ENCODE measurements at regions not wholly inside any gene's neighbourhood (a gene's known extent, or its start where the extent isn't known, plus 50 kb on each side); places are given as distances from the start of the nearest gene placed in this dataset.

DNA sequence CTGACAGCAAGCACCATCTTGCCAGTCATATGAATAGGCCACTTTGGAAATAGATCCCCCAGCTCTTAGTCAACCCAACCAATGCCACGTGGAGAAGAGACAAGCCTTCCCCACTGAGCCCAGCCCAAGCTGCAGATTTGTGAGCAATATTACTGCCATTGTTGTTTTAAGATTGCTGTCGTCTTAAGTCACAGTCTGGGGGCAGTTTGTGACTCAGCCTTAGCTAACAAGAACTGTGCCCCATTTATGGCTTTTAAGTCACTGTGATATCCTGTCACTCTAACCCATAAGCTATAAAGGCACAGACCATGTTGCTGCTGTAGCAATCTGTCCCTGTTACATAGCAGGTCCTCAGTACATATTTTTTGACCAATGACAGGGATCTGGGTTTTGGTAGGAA, 464.2 kb downstream of the MED13L start:
- no peaks in the 10 kb centered on the region for H3K27me3 ChIP-seq
- H3K4me3 ChIP-seq, result no peak overlapping the region
- TF ChIP-seq, protein P1, sequence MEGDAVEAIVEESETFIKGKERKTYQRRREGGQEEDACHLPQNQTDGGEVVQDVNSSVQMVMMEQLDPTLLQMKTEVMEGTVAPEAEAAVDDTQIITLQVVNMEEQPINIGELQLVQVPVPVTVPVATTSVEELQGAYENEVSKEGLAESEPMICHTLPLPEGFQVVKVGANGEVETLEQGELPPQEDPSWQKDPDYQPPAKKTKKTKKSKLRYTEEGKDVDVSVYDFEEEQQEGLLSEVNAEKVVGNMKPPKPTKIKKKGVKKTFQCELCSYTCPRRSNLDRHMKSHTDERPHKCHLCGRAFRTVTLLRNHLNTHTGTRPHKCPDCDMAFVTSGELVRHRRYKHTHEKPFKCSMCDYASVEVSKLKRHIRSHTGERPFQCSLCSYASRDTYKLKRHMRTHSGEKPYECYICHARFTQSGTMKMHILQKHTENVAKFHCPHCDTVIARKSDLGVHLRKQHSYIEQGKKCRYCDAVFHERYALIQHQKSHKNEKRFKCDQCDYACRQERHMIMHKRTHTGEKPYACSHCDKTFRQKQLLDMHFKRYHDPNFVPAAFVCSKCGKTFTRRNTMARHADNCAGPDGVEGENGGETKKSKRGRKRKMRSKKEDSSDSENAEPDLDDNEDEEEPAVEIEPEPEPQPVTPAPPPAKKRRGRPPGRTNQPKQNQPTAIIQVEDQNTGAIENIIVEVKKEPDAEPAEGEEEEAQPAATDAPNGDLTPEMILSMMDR (IDR thresholded peaks at IDR 0.05; ENCODE audit: poor library complexity), result no peak
- TF ChIP-seq EZH2phosphoT487 (IDR thresholded peaks at IDR 0.05; ENCODE audit: low read depth, severe bottlenecking, unreplicated experiment) (no peak), EZH2 (IDR thresholded peaks at IDR 0.05; ENCODE audit: borderline replicate concordance) (no peak)
- H3K4me2 ChIP-seq, result no peak overlapping the region
- 68% methylated on average over 2 of the region's 2 CpGs for WGBS (ENCODE audit: low lambda C conversion rate, missing lambda C conversion rate)
- H3K27ac ChIP-seq, result peak overlapping the region; percentile 40
- H3K9me3 ChIP-seq (ENCODE audit: low read depth), result no peaks in the 10 kb centered on the region
- no peaks in the 10 kb centered on the region for H3K79me2 ChIP-seq
- H3K4me1 ChIP-seq (ENCODE audit: insufficient read depth), result peaks cover 10% of the 10 kb centered on the region
- H3K9me2 ChIP-seq (replicated peaks; ENCODE audit: insufficient read depth), result no peaks in the 10 kb centered on the region
- peak; percentile 64 for DNase-seq (ENCODE audit: low spot score)
- H4K20me1 ChIP-seq (ENCODE audit: insufficient read depth, poor library complexity, severe bottlenecking), result no peaks in the 10 kb centered on the region
- H2AFZ ChIP-seq, result no peak overlapping the region
- H3K36me3 ChIP-seq (replicated peaks; ENCODE audit: insufficient read depth, low read depth), result no peaks in the 10 kb centered on the region

DNA sequence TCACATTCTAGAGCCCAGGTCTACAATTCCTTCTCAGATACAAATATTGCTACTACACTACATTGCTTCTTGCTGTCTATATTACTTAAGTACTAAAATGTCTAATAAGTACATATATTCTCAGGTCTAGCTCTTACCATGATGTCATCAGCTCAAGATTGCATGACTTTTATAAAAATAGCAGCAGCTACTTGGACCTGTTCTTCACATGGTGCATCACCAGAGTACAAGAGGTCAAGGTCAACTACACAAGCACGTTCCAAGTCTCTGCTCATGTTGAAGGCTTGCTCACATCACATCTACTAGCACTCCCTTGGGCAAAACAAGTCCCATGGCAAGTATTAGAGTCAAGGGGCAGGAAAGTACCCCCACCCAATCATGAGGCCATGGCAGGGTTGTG, 465.6 kb downstream of the MED13L start:
- Histone ChIP-seq H4K20me1 (ENCODE audit: insufficient read depth, poor library complexity, severe bottlenecking) (no peaks in the 10 kb centered on the region), H3K27me3 (no peaks in the 10 kb centered on the region), H3K4me3 (no peak overlapping the region), H2AFZ (no peak overlapping the region), H3K9me2 (replicated peaks; ENCODE audit: insufficient read depth) (no peaks in the 10 kb centered on the region), H3K27ac (peak overlapping the region; percentile 81), H3K79me2 (no peaks in the 10 kb centered on the region), H3K36me3 (replicated peaks; ENCODE audit: insufficient read depth, low read depth) (no peaks in the 10 kb centered on the region), H3K9me3 (ENCODE audit: low read depth) (no peaks in the 10 kb centered on the region), H3K4me2 (no peak overlapping the region), H3K4me1 (ENCODE audit: insufficient read depth) (peaks cover 3% of the 10 kb centered on the region)
- 75% methylated on average over 1 of the region's 1 CpG for WGBS (ENCODE audit: low lambda C conversion rate, missing lambda C conversion rate)
- peak; percentile 15 for DNase-seq (ENCODE audit: low spot score)
- no peak for TF ChIP-seq EZH2phosphoT487 (IDR thresholded peaks at IDR 0.05; ENCODE audit: low read depth, severe bottlenecking, unreplicated experiment)
- TF ChIP-seq EZH2 (IDR thresholded peaks at IDR 0.05; ENCODE audit: borderline replicate concordance), result no peak
- TF ChIP-seq, protein P1 (IDR thresholded peaks at IDR 0.05; ENCODE audit: poor library complexity), result no peak

DNA sequence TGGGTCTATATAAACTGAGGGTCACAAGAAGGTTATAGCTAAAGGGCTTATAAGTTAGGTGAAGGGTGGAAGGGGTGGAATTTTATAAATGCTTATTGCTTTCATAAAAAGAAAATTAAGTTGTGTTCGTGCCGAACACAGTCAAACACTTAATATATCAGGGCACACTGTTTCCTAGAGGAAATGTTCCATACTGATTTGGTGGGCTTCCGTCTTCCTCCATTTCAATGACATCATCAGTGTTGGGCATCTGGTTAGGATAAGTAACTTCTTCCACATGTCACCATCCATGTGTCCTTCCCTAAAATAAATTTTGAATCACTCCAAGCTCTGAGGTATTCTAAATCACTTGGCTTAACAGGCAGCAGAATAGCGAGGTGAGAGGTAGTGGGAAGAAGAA, 466.4 kb downstream of the MED13L start:
- H3K4me1 ChIP-seq (ENCODE audit: insufficient read depth), result no peaks in the 10 kb centered on the region
- peak overlapping the region; percentile 15 for H3K4me2 ChIP-seq
- no peak overlapping the region for H3K4me3 ChIP-seq
- H2AFZ ChIP-seq, result no peak overlapping the region
- no peaks in the 10 kb centered on the region for H4K20me1 ChIP-seq (ENCODE audit: insufficient read depth, poor library complexity, severe bottlenecking)
- TF ChIP-seq EZH2 (IDR thresholded peaks at IDR 0.05; ENCODE audit: borderline replicate concordance), result no peak
- TF ChIP-seq EZH2phosphoT487 (IDR thresholded peaks at IDR 0.05; ENCODE audit: low read depth, severe bottlenecking, unreplicated experiment), result no peak
- TF ChIP-seq, protein P1 (IDR thresholded peaks at IDR 0.05; ENCODE audit: poor library complexity), result no peak
- WGBS (ENCODE audit: low lambda C conversion rate, missing lambda C conversion rate), result 61% methylated on average over 4 of the region's 4 CpGs
- H3K27me3 ChIP-seq, result no peaks in the 10 kb centered on the region
- H3K9me2 ChIP-seq (replicated peaks; ENCODE audit: insufficient read depth), result no peaks in the 10 kb centered on the region
- peak; percentile 16 for DNase-seq (ENCODE audit: low spot score)
- H3K79me2 ChIP-seq, result no peaks in the 10 kb centered on the region
- no peaks in the 10 kb centered on the region for H3K9me3 ChIP-seq (ENCODE audit: low read depth)
- H3K36me3 ChIP-seq (replicated peaks; ENCODE audit: insufficient read depth, low read depth), result no peaks in the 10 kb centered on the region
- H3K27ac ChIP-seq, result peak overlapping the region; percentile 81

All from hepatocyte (in vitro differentiated cells).